Heart left ventricle (tissue), 13 donors: ENCODE measurements at regions not wholly inside any gene's neighbourhood (a gene's known extent, or its start where the extent isn't known, plus 50 kb on each side); places are given as distances from the start of the nearest gene placed in this dataset.

Source experiments
- CTCF ChIP-seq, 12 donors: fragments of 200-600 bp; sonication (generic) in 4 of 12; IDR thresholded peaks; one replicate each; pipeline versions ENCODE4 v1.5.0 to v1.8.0; 2018 to 2022; ENCODE audit warnings: antibody characterized with exemption in 12 of 12, mild to moderate bottlenecking in 5 of 12
- POLR2A ChIP-seq, 2 donors: fragments of 450-650 bp; IDR thresholded peaks; one replicate each; pipeline ENCODE4 v1.6.1; 2017; ENCODE audit warnings: antibody characterized with exemption in 2 of 2, mild to moderate bottlenecking in 2 of 2, moderate library complexity in 2 of 2
- donor health status: ischemic (EF 13 %, LVEDD 7.1; RV severe dilation, severe dysfunction).
- donor health status: DM: no; HTN: yes; CAD: no.
- donor health status: DM: no; HTN: no; CAD: no.
- donor health status: ischemic (EF 25% LVEDD 6.9; RV normal size, moderate dysfunction).
- donor health status: ischemic (EF 25% LVEDD 5.7; RV mildly dilated, moderate dysfunction).
- donor health status: ischemic (EF 35%, LVEDD 5.7; RV mildly dilated, moderate dysfunction).
- donor health status: nonischemic (EF 11% LVEDD 7.7; RV severe dilation, severe dysfunction).
- donor health status: DM: yes; HTN: yes; CAD: no.
- donor health status: PGD.
- donor health status: ischemic (EF 29% LVEDD 5.4; RV normal size, mild dysfunction).
- donor health status: nonischemic (EF 23%, LVEDD 6.1; RV moderate dilation, normal function).

- TF ChIP-seq CTCF (IDR thresholded peaks at IDR 0.05) (no peak), POLR2A (IDR thresholded peaks at IDR 0.05) (no peak)
Measured at GRCh38 chr3:181791056-181791955, 79.6 kb downstream of the SOX2 start.
